Suprapubic skin (tissue), 3 donors: ENCODE measurements at regions not wholly inside any gene's neighbourhood (a gene's known extent, or its start where the extent isn't known, plus 50 kb on each side); places are given as distances from the start of the nearest gene placed in this dataset.

Experiments used
- EP300 ChIP-seq: sonication (generic); formaldehyde crosslinking; IDR thresholded peaks from one replicate; pipeline ENCODE4 v1.6.1; 2017; ENCODE audit warnings: antibody characterized with exemption
- POLR2A ChIP-seq, 2 donors: fragments of 450-650 bp; IDR thresholded peaks; one replicate each; pipeline ENCODE4 v1.6.1; 2017; ENCODE audit warnings: antibody characterized with exemption in 2 of 2, mild to moderate bottlenecking in 2 of 2, moderate library complexity in 2 of 2
- TF ChIP-seq, protein P1 (sequence below), 2 donors: fragments of 200-600 bp in 1 of 2; fragments of 450-650 bp in 1 of 2; sonication (generic) in 1 of 2; IDR thresholded peaks; one replicate each; pipeline ENCODE4 v1.5.1; 2016 to 2019; ENCODE audit warnings: antibody characterized with exemption in 2 of 2, mild to moderate bottlenecking in 1 of 2, moderate library complexity in 1 of 2

- TF ChIP-seq POLR2A (IDR thresholded peaks at IDR 0.05) = no peak
- TF ChIP-seq, protein P1, sequence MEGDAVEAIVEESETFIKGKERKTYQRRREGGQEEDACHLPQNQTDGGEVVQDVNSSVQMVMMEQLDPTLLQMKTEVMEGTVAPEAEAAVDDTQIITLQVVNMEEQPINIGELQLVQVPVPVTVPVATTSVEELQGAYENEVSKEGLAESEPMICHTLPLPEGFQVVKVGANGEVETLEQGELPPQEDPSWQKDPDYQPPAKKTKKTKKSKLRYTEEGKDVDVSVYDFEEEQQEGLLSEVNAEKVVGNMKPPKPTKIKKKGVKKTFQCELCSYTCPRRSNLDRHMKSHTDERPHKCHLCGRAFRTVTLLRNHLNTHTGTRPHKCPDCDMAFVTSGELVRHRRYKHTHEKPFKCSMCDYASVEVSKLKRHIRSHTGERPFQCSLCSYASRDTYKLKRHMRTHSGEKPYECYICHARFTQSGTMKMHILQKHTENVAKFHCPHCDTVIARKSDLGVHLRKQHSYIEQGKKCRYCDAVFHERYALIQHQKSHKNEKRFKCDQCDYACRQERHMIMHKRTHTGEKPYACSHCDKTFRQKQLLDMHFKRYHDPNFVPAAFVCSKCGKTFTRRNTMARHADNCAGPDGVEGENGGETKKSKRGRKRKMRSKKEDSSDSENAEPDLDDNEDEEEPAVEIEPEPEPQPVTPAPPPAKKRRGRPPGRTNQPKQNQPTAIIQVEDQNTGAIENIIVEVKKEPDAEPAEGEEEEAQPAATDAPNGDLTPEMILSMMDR (IDR thresholded peaks at IDR 0.05) = no peak
- TF ChIP-seq EP300 = no peak
These were observed 84.0 kb upstream of the ACSL3 start for GRCh38 chr2:222776792-222777191.
